OCI-LY7 (cell line): ENCODE measurements at regions not wholly inside any gene's neighbourhood (a gene's known extent, or its start where the extent isn't known, plus 50 kb on each side); places are given as distances from the start of the nearest gene placed in this dataset.

Source experiments
- BruUV-seq: library from RNA; stranded (reverse); fragments of 400-500 nt; replicated peaks from 2 replicates; lab custom pipeline; 2021; lab: Mats Ljungman, UMichigan
- CTCF ChIA-PET: fragments of 300-600 bp; sonication (Branson Sonifier 250); formaldehyde crosslinking; loops from one replicate; lab custom pipeline; 2022; ENCODE audit warnings: antibody characterized with exemption; ENCODE audit not compliant: unreplicated experiment; lab: Charles Lee
- POLR2A ChIA-PET: fragments of 300-600 bp; sonication (Branson Sonifier 250); formaldehyde crosslinking; loops from one replicate; lab custom pipeline; 2022; ENCODE audit warnings: antibody characterized with exemption; lab: Charles Lee
- DNase-seq: peaks from one replicate; pipeline ENCODE4 v3.0.0-alpha.2; 2015; ENCODE audit warnings: low spot score
- H2AFZ ChIP-seq: fragments of 200-600 bp; sonication (generic), shearing (Covaris generic); 2 replicates; pipeline ENCODE4 v1.6.1; 2014; ENCODE audit warnings: mild to moderate bottlenecking, antibody characterized with exemption, low read length, moderate library complexity
- H3K27ac ChIP-seq: fragments of 200-600 bp; sonication (generic); 2 replicates; pipeline ENCODE4 v1.5.1; 2014; ENCODE audit warnings: mixed run types, low read depth, mild to moderate bottlenecking, moderate library complexity, low read length, inconsistent platforms; ENCODE audit not compliant: poor library complexity, severe bottlenecking
- H3K36me3 ChIP-seq: fragments of 200-600 bp; sonication (generic); 2 replicates; pipeline ENCODE4 v1.6.1; 2014; ENCODE audit warnings: mild to moderate bottlenecking, antibody characterized with exemption, low read length, moderate library complexity, mixed read lengths; ENCODE audit not compliant: insufficient read depth
- H3K4me1 ChIP-seq: fragments of 200-600 bp; sonication (generic); 2 replicates; pipeline ENCODE4 v1.5.1; 2014; ENCODE audit warnings: mild to moderate bottlenecking, low read length; ENCODE audit not compliant: insufficient read depth, poor library complexity, severe bottlenecking
- H3K4me2 ChIP-seq: fragments of 200-600 bp; sonication (generic); 2 replicates; pipeline ENCODE4 v1.6.1; 2014; ENCODE audit warnings: mild to moderate bottlenecking, low read length
- H3K4me3 ChIP-seq: fragments of 200-600 bp; sonication (generic); 2 replicates; pipeline ENCODE4 v1.5.1; 2014; ENCODE audit warnings: mild to moderate bottlenecking, low read depth, low read length; ENCODE audit not compliant: poor library complexity, severe bottlenecking
- H3K79me2 ChIP-seq: fragments of 200-600 bp; sonication (generic); 2 replicates; pipeline ENCODE4 v1.6.1; 2016; ENCODE audit warnings: low read depth, mild to moderate bottlenecking, low read length, moderate library complexity, mixed read lengths; ENCODE audit not compliant: insufficient read depth
- H3K9me2 ChIP-seq: fragments of 200-600 bp; sonication (generic); 2 replicates; pipeline ENCODE4 v1.6.1; 2016; ENCODE audit warnings: mild to moderate bottlenecking, low read length, mixed read lengths; ENCODE audit not compliant: insufficient read depth
- H3K9me3 ChIP-seq: fragments of 200-600 bp; sonication (generic); 2 replicates; pipeline ENCODE4 v1.6.1; 2014; ENCODE audit warnings: mild to moderate bottlenecking, mixed run types, low read length, mixed read lengths
- H4K20me1 ChIP-seq: fragments of 200-600 bp; sonication (generic); 2 replicates; pipeline ENCODE4 v1.6.1; 2014; ENCODE audit warnings: mild to moderate bottlenecking, antibody characterized with exemption, low read length, moderate library complexity, mixed read lengths; ENCODE audit not compliant: insufficient read depth
- CTCF ChIP-seq: fragments of 200-600 bp; sonication (generic); conservative IDR thresholded peaks from 2 replicates; pipeline ENCODE4 v1.5.1; 2014; ENCODE audit warnings: mild to moderate bottlenecking, antibody characterized with exemption, low read length, moderate library complexity, mixed read lengths
- EZH2phosphoT487 ChIP-seq: fragments of 200-600 bp; sonication (generic); IDR thresholded peaks from 2 replicates; pipeline ENCODE4 v1.6.1; 2018; ENCODE audit warnings: low read depth, borderline replicate concordance, mild to moderate bottlenecking, mixed run types, antibody characterized with exemption, low read length, moderate library complexity, mixed read lengths
- intact Hi-C: fragments of 100-400 bp; cut with micrococcal nuclease; formaldehyde crosslinking; loops from one replicate; pipeline ENCODE4 v1.10.0; 2022; ENCODE audit not compliant: unreplicated experiment

DNA sequence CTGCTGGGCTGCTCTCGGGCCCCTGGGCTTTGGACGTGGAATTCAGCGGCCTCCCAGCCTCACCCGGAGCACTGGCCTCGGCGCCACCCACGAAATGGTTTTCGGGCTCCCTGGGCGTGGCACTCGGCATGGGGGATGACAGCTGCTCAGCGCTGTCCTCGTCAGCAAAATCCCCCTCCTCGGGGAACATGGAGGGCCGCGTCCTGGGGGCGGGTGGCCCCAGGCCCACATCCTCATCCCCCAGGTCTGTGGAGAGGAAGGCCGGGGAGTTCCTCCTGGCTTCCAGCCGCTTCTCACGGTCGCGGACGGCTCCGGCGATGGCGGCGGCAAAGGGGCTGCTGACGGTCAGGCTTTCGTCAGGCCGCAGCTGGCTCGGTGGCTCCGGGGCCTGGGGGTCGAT, 88.4 kb downstream of the CTTN start:
- Histone ChIP-seq H3K79me2 (no peaks in the 10 kb centered on the region), H3K4me1 (no peaks in the 10 kb centered on the region), H3K27ac (no peak overlapping the region), H3K4me2 (no peak overlapping the region), H3K36me3 (no peaks in the 10 kb centered on the region), H2AFZ (no peak overlapping the region), H3K4me3 (no peak overlapping the region), H3K9me3 (no peaks in the 10 kb centered on the region), H3K9me2 (no peaks in the 10 kb centered on the region), H4K20me1 (no peaks in the 10 kb centered on the region)
- no TSS peak for BruUV-seq
- intact Hi-C loops, result no loop called here
- ChIA-PET CTCF (no interaction called here), POLR2A (no interaction called here)
- DNase-seq, result no peak
- TF ChIP-seq CTCF (no peak), EZH2phosphoT487 (no peak)

GRCh38 chr11:70487160-70487559, 88.8 kb downstream of the CTTN start:
- CTCF ChIA-PET, result no interaction called here
- intact Hi-C loops, result no loop called here
- POLR2A ChIA-PET, result no interaction called here
- no peaks in the 10 kb centered on the region for H4K20me1 ChIP-seq
- H3K27ac ChIP-seq, result no peak overlapping the region
- H3K4me1 ChIP-seq, result no peaks in the 10 kb centered on the region
- H3K9me3 ChIP-seq, result no peaks in the 10 kb centered on the region
- no peak for DNase-seq
- no peaks in the 10 kb centered on the region for H3K9me2 ChIP-seq
- no peaks in the 10 kb centered on the region for H3K36me3 ChIP-seq
- H2AFZ ChIP-seq, result no peak overlapping the region
- no peak overlapping the region for H3K4me2 ChIP-seq
- no peak for TF ChIP-seq EZH2phosphoT487
- no peak for TF ChIP-seq CTCF
- H3K4me3 ChIP-seq, result no peak overlapping the region
- H3K79me2 ChIP-seq, result no peaks in the 10 kb centered on the region
- no TSS peak for BruUV-seq

DNA sequence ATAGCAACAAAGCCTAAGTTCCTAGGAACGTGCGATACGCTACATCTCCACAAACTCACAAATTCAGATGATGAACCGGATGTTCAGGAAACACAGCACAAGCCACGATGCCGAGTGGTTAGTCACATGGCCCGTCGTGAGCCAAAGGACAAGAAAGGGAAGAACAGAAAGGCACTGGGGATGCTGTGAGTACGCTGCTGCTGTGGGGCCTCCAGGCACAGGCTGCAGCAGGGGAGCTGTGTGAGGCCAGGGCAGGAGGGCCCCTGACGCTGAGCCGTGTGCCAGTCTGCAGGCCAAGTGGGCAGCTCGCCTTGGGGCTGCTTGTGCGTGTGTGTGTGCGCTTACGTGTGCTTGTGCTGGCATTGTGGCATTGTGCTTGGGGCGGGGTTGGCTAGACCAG, 89.4 kb downstream of the CTTN start:
- DNase-seq, result no peak
- Histone ChIP-seq H3K27ac (no peak overlapping the region), H2AFZ (no peak overlapping the region), H3K4me1 (no peaks in the 10 kb centered on the region), H3K4me2 (no peak overlapping the region), H3K4me3 (no peak overlapping the region), H3K9me2 (no peaks in the 10 kb centered on the region), H3K9me3 (no peaks in the 10 kb centered on the region), H4K20me1 (no peaks in the 10 kb centered on the region), H3K36me3 (no peaks in the 10 kb centered on the region), H3K79me2 (no peaks in the 10 kb centered on the region)
- CTCF ChIA-PET, result no interaction called here
- BruUV-seq, result no TSS peak
- POLR2A ChIA-PET, result no interaction called here
- intact Hi-C loops, result no loop called here
- TF ChIP-seq CTCF, result no peak
- TF ChIP-seq EZH2phosphoT487, result no peak
